Liver (tissue), 8 donors: ENCODE measurements at regions not wholly inside any gene's neighbourhood (a gene's known extent, or its start where the extent isn't known, plus 50 kb on each side); places are given as distances from the start of the nearest gene placed in this dataset.

Source experiments
- DNase-seq: peaks from one replicate; pipeline ENCODE4 v3.0.0-alpha.2; 2017; ENCODE audit warnings: low spot score
- H3K27ac ChIP-seq, 2 donors: one replicate each; pipeline ENCODE4 v1.7.0; 2013; ENCODE audit warnings: inconsistent platforms in 2 of 2, low read length in 2 of 2, control low read depth in 1 of 2, low read depth in 1 of 2, mild to moderate bottlenecking in 1 of 2
- H3K27me3 ChIP-seq, 4 donors: one replicate each; pipeline versions ENCODE4 v1.6.1 to v1.7.0; 2013; ENCODE audit warnings: low read length in 3 of 4, inconsistent platforms in 1 of 4, mild to moderate bottlenecking in 1 of 4, moderate library complexity in 1 of 4; ENCODE audit not compliant: control insufficient read depth in 4 of 4, insufficient read depth in 4 of 4
- H3K36me3 ChIP-seq, 4 donors: one replicate each; pipeline versions ENCODE4 v1.6.1 to v1.7.0; 2013; ENCODE audit warnings: low read length in 3 of 4, mild to moderate bottlenecking in 3 of 4, low read depth in 1 of 4, moderate library complexity in 1 of 4; ENCODE audit not compliant: control insufficient read depth in 4 of 4, insufficient read depth in 3 of 4
- H3K4me1 ChIP-seq, 4 donors: one replicate each; pipeline versions ENCODE4 v1.6.1 to v1.7.0; 2013; ENCODE audit warnings: low read length in 3 of 4, mild to moderate bottlenecking in 3 of 4, moderate library complexity in 1 of 4; ENCODE audit not compliant: control insufficient read depth in 4 of 4, insufficient read depth in 4 of 4
- H3K4me3 ChIP-seq, 3 donors: one replicate each; pipeline versions ENCODE4 v1.6.1 to v1.7.0; 2013; ENCODE audit warnings: low read length in 3 of 3, control low read depth in 1 of 3, low read depth in 1 of 3, mild to moderate bottlenecking in 1 of 3
- H3K9ac ChIP-seq, 2 donors: one replicate each; pipeline ENCODE4 v1.7.0; 2013; ENCODE audit warnings: low read length in 2 of 2, mild to moderate bottlenecking in 2 of 2, moderate library complexity in 2 of 2, control low read depth in 1 of 2, low read depth in 1 of 2
- H3K9me3 ChIP-seq, 4 donors: one replicate each; pipeline versions ENCODE4 v1.6.1 to v1.7.0; 2013; ENCODE audit warnings: low read length in 3 of 4; ENCODE audit not compliant: control insufficient read depth in 4 of 4
- CTCF ChIP-seq: fragments of 150-350 bp; IDR thresholded peaks from 2 replicates; pipeline ENCODE4 v1.5.1; 2017; ENCODE audit warnings: improper control_type of control experiment, low read depth, low read length; ENCODE audit not compliant: missing input control
- EGR1 ChIP-seq, 2 donors: IDR thresholded peaks; 2 replicates each; pipeline ENCODE4 v1.6.1; 2016 to 2018; ENCODE audit warnings: antibody characterized with exemption in 2 of 2, low read depth in 2 of 2
- FOXA1 ChIP-seq: IDR thresholded peaks from 2 replicates; pipeline ENCODE4 v1.6.1; 2016; ENCODE audit warnings: antibody characterized with exemption
- FOXA2 ChIP-seq: IDR thresholded peaks from 2 replicates; pipeline ENCODE4 v1.6.1; 2016; ENCODE audit warnings: antibody characterized with exemption
- GABPA ChIP-seq, 2 donors: IDR thresholded peaks in 1 of 2; conservative IDR thresholded peaks in 1 of 2; 2 replicates each; pipeline ENCODE4 v1.6.1; 2016; ENCODE audit warnings: antibody characterized with exemption in 2 of 2, mild to moderate bottlenecking in 1 of 2, moderate library complexity in 1 of 2
- HNF4A ChIP-seq, 2 donors: conservative IDR thresholded peaks; 2 replicates each; pipeline ENCODE4 v1.6.1; 2016; ENCODE audit warnings: antibody characterized with exemption in 2 of 2, mild to moderate bottlenecking in 2 of 2
- HNF4G ChIP-seq: IDR thresholded peaks from 2 replicates; pipeline ENCODE4 v1.6.1; 2016; ENCODE audit warnings: antibody characterized with exemption
- JUND ChIP-seq, 2 donors: IDR thresholded peaks; 2 replicates each; pipeline ENCODE4 v1.6.1; 2016; ENCODE audit warnings: antibody characterized with exemption in 2 of 2
- MAX ChIP-seq: IDR thresholded peaks from 2 replicates; pipeline ENCODE4 v1.6.1; 2016; ENCODE audit warnings: antibody characterized with exemption
- NR2F2 ChIP-seq: IDR thresholded peaks from 2 replicates; pipeline ENCODE4 v1.6.1; 2016; ENCODE audit warnings: antibody characterized with exemption
- RAD21 ChIP-seq, 2 donors: IDR thresholded peaks; 2 replicates each; pipeline ENCODE4 v1.6.1; 2016; ENCODE audit warnings: antibody characterized with exemption in 2 of 2, mild to moderate bottlenecking in 2 of 2
- RXRA ChIP-seq, 2 donors: IDR thresholded peaks; 2 replicates each; pipeline ENCODE4 v1.6.1; 2017 to 2018; ENCODE audit warnings: antibody characterized with exemption in 2 of 2, mild to moderate bottlenecking in 1 of 2
- SP1 ChIP-seq: IDR thresholded peaks from 2 replicates; pipeline ENCODE4 v1.6.1; 2018; ENCODE audit warnings: antibody characterized with exemption, mild to moderate bottlenecking
- TAF1 ChIP-seq: conservative IDR thresholded peaks from 2 replicates; pipeline ENCODE4 v1.6.1; 2016; ENCODE audit warnings: antibody characterized with exemption, mild to moderate bottlenecking
- YY1 ChIP-seq: IDR thresholded peaks from 2 replicates; pipeline ENCODE4 v1.6.1; 2016; ENCODE audit warnings: antibody characterized with exemption, mild to moderate bottlenecking
- WGBS: extraction: QIAGEN DNeasy Blood & Tissue Kit; methylation state at CpG from one replicate; pipeline ENCODE4 v1.1.7; 2013; 5-methylcytosine and 5-hydroxymethylcytosine counted together
- TF ChIP-seq, protein P1 (sequence below): IDR thresholded peaks from 2 replicates; pipeline ENCODE4 v1.6.1; 2016; ENCODE audit warnings: antibody characterized with exemption, mild to moderate bottlenecking
- TF ChIP-seq, protein P2 (sequence below): IDR thresholded peaks from 2 replicates; pipeline ENCODE4 v1.6.1; 2016; ENCODE audit warnings: antibody characterized with exemption
- TF ChIP-seq, protein P3 (sequence below): IDR thresholded peaks from 2 replicates; pipeline ENCODE4 v1.6.1; 2016; ENCODE audit warnings: antibody characterized with exemption
- donor health status: healthy.
- donor health status: healthy.
- donor health status: healthy.
- donor health status: healthy.
- donor health status: healthy.

- no peaks in the 10 kb centered on the region for H3K27me3 ChIP-seq
- WGBS, result 61% methylated on average over 1 of the region's 1 CpG
These were observed 335.3 kb downstream of the CNTNAP4 start for GRCh38 chr16:76612497-76612896.

More at GRCh38 chr16:76612497-76612896, 335.3 kb downstream of the CNTNAP4 start:
- Histone ChIP-seq H3K9me3 (no peaks in the 10 kb centered on the region), H3K4me1 (no peaks in the 10 kb centered on the region), H3K27ac (no peak overlapping the region), H3K9ac (no peak overlapping the region), H3K4me3 (no peak overlapping the region), H3K36me3 (no peaks in the 10 kb centered on the region)
- no peak for DNase-seq
- TF ChIP-seq, protein P1, sequence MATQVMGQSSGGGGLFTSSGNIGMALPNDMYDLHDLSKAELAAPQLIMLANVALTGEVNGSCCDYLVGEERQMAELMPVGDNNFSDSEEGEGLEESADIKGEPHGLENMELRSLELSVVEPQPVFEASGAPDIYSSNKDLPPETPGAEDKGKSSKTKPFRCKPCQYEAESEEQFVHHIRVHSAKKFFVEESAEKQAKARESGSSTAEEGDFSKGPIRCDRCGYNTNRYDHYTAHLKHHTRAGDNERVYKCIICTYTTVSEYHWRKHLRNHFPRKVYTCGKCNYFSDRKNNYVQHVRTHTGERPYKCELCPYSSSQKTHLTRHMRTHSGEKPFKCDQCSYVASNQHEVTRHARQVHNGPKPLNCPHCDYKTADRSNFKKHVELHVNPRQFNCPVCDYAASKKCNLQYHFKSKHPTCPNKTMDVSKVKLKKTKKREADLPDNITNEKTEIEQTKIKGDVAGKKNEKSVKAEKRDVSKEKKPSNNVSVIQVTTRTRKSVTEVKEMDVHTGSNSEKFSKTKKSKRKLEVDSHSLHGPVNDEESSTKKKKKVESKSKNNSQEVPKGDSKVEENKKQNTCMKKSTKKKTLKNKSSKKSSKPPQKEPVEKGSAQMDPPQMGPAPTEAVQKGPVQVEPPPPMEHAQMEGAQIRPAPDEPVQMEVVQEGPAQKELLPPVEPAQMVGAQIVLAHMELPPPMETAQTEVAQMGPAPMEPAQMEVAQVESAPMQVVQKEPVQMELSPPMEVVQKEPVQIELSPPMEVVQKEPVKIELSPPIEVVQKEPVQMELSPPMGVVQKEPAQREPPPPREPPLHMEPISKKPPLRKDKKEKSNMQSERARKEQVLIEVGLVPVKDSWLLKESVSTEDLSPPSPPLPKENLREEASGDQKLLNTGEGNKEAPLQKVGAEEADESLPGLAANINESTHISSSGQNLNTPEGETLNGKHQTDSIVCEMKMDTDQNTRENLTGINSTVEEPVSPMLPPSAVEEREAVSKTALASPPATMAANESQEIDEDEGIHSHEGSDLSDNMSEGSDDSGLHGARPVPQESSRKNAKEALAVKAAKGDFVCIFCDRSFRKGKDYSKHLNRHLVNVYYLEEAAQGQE, result no peak
- TF ChIP-seq YY1 (no peak), HNF4G (no peak), TAF1 (no peak), RXRA (IDR thresholded peaks at IDR 0.05) (no peak), HNF4A (conservative IDR thresholded peaks at IDR 0.05) (no peak), GABPA (IDR thresholded peaks at IDR 0.05 in 1 of 2, conservative IDR thresholded peaks at IDR 0.05 in 1 of 2) (no peak), NR2F2 (no peak), CTCF (no peak), JUND (IDR thresholded peaks at IDR 0.05) (no peak), RAD21 (IDR thresholded peaks at IDR 0.05) (no peak), EGR1 (IDR thresholded peaks at IDR 0.05; ENCODE audit: low read depth in 2 of 2) (no peak), FOXA1 (no peak), FOXA2 (no peak), MAX (no peak), SP1 (no peak)
- TF ChIP-seq, protein P2, sequence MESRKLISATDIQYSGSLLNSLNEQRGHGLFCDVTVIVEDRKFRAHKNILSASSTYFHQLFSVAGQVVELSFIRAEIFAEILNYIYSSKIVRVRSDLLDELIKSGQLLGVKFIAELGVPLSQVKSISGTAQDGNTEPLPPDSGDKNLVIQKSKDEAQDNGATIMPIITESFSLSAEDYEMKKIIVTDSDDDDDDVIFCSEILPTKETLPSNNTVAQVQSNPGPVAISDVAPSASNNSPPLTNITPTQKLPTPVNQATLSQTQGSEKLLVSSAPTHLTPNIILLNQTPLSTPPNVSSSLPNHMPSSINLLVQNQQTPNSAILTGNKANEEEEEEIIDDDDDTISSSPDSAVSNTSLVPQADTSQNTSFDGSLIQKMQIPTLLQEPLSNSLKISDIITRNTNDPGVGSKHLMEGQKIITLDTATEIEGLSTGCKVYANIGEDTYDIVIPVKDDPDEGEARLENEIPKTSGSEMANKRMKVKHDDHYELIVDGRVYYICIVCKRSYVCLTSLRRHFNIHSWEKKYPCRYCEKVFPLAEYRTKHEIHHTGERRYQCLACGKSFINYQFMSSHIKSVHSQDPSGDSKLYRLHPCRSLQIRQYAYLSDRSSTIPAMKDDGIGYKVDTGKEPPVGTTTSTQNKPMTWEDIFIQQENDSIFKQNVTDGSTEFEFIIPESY, result no peak
- TF ChIP-seq, protein P3, sequence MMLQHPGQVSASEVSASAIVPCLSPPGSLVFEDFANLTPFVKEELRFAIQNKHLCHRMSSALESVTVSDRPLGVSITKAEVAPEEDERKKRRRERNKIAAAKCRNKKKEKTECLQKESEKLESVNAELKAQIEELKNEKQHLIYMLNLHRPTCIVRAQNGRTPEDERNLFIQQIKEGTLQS, result no peak
